HG03565 (cell line): ENCODE measurements at regions not wholly inside any gene's neighbourhood (a gene's known extent, or its start where the extent isn't known, plus 50 kb on each side); places are given as distances from the start of the nearest gene placed in this dataset.
"Not testable (repeated sequence)": the region's sequence is repeated elsewhere in the genome, so short reads cannot be mapped to it uniquely, and the experiment has no call there.

Experiments used
- ATAC-seq: cut with Tn5 transposase; IDR thresholded peaks from one replicate; pipeline ENCODE4 v1.9.1; 2021; ENCODE audit warnings: mild to moderate bottlenecking, moderate library complexity; ENCODE audit not compliant: unreplicated experiment

DNA sequence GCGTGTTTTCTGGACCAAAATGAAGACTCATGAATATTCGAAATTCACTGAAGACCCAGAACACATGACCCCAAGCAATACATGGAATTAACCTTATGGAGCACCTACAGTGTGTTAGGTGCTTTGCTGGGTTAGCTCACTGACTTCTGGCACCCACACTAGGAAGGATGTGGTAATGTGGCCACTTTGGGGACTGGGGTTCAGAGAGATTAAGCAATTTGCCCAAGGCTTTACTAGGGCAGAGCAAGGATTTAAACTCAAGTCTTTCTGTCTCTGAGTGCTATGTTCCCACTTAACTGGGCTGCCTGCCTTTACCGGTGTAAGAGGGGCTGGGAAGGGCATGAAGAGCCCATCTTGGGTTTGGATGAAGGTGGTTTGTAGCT is 162.0 kb upstream of the ATP6AP2 start:
- ATAC-seq, result no peak

GRCh38 chrX:40418146-40418812 is 162.5 kb upstream of the ATP6AP2 start:
- no peak for ATAC-seq

DNA sequence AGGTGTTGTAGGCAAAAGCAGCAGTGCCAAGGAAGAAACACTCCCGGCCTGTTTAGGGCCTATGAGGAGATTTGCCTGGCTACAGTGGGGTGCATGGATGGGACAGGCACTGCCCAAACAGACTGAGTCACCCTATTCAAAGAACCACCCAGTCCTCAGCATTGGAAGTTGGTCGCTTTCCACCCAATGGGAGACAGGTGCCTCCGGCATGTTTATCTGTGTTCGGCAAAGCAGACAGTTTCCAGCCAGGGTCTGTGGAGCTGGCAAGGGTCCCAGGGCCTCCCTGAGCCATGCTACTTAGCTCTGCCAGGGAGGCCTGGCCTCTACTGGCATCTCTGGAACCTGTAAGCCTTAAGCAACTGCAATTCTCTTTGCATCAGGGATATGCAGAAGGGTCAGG is 165.1 kb upstream of the ATP6AP2 start:
- ATAC-seq, result no peak

DNA sequence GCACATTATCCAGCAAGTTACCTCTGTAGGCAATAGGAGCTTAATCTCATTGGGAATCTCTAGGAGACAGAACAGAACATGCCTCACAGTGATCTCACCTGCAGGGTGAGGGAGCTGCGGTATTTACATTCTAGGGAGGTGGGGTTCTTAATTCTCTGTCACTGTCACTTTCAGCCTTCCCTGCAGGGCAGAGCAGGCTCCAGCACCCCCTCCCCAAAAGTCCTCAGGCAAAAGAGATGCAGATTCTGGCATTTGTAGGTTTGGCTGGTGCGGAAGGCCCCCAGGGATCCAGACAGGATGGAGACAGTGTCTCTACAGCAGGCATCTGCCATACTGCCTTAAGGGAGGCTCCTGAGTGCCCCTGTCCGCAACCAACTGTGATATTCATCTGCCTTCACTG is 166.4 kb upstream of the ATP6AP2 start:
- ATAC-seq, result no peak

- no peak for ATAC-seq
Observed at GRCh38 chrX:40411340-40412111, 169.2 kb upstream of the ATP6AP2 start.

- ATAC-seq, result no peak
Observed at GRCh38 chrX:40410859-40411258, 169.9 kb upstream of the ATP6AP2 start.

- no peak for ATAC-seq
Observed at GRCh38 chrX:40406330-40406859, 174.4 kb upstream of the ATP6AP2 start.

GRCh38 chrX:40405399-40405798 is 175.4 kb upstream of the ATP6AP2 start:
- ATAC-seq, result no peak

DNA sequence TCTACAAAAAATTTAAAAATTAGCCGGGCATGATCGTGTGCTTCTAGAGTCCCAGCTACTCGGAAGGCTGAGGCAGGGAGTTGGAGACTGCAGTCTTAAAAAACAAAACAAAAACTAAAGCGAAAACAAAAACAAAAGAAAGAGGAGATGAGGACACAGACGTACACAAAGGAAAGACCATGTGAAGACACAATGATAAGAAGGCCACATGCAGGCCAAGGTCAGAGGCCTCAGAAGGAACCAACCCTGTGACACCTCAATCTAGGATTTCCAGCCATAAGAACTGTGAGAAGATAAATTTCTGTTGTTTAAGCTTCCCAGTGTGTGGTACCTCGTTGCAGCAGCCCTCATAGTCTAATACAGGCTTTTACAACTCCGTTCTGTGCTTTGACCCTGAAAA is 177.0 kb upstream of the ATP6AP2 start:
- no peak for ATAC-seq

DNA sequence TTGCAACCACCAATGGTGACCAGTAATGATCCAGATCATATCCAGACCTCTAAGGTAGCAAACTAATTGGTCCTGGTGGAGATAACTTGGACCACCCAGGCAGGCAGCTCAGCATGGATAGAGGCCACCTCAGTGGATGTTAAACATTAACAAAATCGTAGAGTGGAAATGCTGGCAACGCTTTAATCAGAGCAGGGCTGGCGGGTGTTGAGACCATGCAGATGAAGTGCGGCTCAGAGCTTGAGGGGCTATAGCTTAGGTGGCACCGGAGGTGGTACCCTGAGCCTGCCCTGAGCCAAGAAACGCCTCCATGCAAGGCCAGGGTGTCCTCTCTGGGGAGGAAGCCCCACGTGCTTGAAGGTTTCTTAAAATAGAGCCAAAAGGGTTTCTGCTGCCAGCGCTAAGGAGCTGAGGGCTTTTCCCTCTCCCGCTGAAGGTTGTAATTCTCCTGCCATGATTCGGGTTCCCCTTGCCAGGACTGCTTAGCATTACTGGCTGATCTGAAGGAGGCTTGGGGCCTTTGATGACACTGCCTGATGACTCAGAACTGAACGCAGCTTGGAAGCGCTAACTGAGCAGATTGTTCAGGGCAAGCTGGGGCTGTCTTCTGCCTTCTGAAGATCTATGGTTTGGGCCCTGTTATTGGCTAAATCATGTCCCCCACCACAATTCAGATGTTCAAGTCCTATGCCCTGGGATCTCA is 177.8 kb upstream of the ATP6AP2 start:
- no peak for ATAC-seq

DNA sequence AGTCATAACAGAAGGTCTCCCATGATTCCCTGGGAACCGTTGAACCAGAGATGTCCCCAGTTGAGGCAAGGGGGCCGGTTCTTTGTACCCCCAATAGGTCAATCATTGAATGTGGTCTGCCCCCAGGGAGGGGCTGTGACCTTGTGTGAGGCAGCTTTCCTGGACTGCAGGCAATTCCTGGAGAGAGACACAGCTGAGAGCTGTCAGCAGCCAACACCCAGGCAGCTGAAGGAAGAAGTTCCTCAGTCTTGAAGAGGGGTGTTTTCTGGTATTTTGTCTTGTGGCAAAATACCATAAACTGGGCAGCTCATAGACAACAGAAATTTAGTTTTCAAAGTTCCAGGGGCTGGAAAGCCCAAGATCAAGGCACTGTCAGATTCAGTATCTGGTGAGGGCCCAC is 185.7 kb upstream of the ATP6AP2 start:
- ATAC-seq, result no peak

DNA sequence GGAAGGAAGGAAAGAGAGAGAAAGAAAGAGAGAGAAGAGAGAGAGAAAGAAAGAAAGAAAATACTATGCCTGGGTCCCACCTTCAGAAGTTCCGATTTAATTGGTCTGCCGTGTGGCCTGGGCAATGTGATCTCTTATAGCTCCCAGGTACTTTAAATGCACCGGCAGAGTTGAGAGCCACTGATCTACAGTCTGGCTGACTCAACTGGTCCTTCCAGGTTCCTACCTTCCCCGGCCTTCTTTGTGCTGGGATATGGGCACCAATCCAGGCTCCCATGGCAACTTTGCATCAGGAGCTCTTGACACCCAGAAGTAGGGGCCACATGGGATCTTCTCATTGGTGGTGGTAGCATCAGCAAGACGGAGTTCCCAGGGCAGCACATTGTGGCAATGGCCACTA is 186.5 kb upstream of the ATP6AP2 start:
- ATAC-seq, result no peak

GRCh38 chrX:40392599-40392998 is 188.2 kb upstream of the ATP6AP2 start:
- no peak for ATAC-seq

DNA sequence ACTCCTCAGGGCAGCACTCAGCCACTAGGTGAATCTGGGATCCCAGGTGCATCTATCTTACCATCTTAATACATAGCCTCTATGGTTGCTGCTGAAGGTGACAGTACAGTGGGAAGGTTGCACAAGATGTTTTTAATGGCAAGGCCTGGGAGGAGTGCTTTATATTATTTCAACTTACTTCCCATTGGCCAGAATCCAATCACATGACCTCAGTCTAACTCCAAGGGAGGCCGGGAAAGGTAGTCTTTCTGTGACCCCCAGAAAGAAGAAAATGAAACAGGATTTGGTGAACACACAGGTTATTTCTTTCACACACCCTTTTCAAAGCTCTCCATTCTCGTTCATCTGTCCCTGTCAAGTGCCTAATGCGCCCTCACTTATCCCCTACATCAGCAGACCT is 189.1 kb upstream of the ATP6AP2 start:
- no peak for ATAC-seq

DNA sequence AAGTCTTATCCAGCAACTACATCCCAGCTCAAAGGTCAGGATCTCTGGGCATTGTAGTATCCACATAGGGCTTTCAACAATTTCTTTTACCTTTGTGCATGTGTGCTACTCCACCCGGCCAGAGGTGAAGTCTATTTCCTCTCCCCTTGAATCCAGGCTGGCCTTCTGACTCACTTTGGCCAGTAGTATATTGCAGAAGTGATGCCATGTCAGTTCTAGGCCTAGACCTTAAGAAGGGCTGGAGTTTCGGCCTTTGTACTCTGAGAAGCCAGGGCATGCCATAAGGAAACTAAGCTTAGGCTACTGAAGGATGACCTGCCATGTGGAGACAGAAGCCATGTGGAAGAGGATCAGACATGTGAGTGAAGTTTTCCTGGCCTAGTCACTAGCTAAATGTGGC is 191.2 kb upstream of the ATP6AP2 start:
- ATAC-seq, result no peak

GRCh38 chrX:40388441-40388840 is 192.3 kb upstream of the ATP6AP2 start:
- no peak for ATAC-seq

- ATAC-seq, result not testable (repeated sequence)
Observed at GRCh38 chrX:40387869-40388268, 192.9 kb upstream of the ATP6AP2 start.

DNA sequence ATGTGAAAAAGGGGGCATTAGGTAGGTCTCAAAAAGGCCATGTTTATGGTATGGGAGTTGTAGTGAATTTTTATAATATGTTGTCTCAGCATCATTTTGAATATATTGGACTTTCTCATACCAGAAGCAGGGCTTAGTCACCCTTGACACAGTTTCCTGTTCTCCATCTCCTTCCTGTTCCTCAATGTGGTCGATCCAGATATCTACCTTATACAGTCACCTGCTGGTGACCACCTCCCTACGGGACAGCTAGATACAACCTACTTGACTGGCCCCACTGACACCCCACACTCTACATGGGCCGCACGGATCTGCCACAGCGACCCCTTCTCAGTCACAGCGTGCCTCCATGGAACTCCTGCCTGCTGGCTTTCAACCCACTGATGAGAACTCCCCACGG is 193.5 kb upstream of the ATP6AP2 start:
- ATAC-seq, result not testable (repeated sequence)

- ATAC-seq, result no peak
Observed at GRCh38 chrX:40385682-40386081, 195.1 kb upstream of the ATP6AP2 start.

- no peak for ATAC-seq
Observed at GRCh38 chrX:40385256-40385655, 195.5 kb upstream of the ATP6AP2 start.

- no peak for ATAC-seq
Observed at GRCh38 chrX:40383969-40384368, 196.8 kb upstream of the ATP6AP2 start.

GRCh38 chrX:40383360-40383759 is 197.4 kb upstream of the ATP6AP2 start:
- no peak for ATAC-seq
